A549 (cell line): ENCODE measurements at regions not wholly inside any gene's neighbourhood (a gene's known extent, or its start where the extent isn't known, plus 50 kb on each side); places are given as distances from the start of the nearest gene placed in this dataset.

Source experiments
- ATOH8 ChIP-seq: fragments of 250-450 bp; sonication (Bioruptor Pico); IDR thresholded peaks from 2 replicates; pipeline ENCODE4 v1.5.0; 2020; ENCODE audit warnings: low read depth, mild to moderate bottlenecking, moderate library complexity
- CHD4 ChIP-seq: fragments of 200-600 bp; sonication (generic); IDR thresholded peaks from 2 replicates; pipeline ENCODE4 v1.6.1; 2016; ENCODE audit warnings: antibody characterized with exemption, mild to moderate bottlenecking, borderline replicate concordance
- CTCF ChIP-seq: fragments of >200 bp; sonication (Bioruptor Twin); formaldehyde crosslinking; IDR thresholded peaks from 3 replicates; pipeline ENCODE4 v1.5.1; 2016
- ELK1 ChIP-seq: fragments of 150-350 bp; IDR thresholded peaks from 2 replicates; pipeline ENCODE4 v1.6.1; 2014; ENCODE audit warnings: low read depth, mild to moderate bottlenecking, low read length
- JUN ChIP-seq, 2 experiments: fragments of >200 bp; sonication (Bioruptor Twin); formaldehyde crosslinking; IDR thresholded peaks; 2 replicates in 1 of 2; 3 replicates in 1 of 2; pipeline ENCODE4 v1.6.1; 2016 to 2017
- MYC ChIP-seq: IDR thresholded peaks from 2 replicates; pipeline ENCODE4 v1.6.1; 2012; ENCODE audit warnings: mild to moderate bottlenecking, inconsistent platforms, low read length, improper control_type of control experiment, borderline replicate concordance
- POLR2A ChIP-seq: IDR thresholded peaks from 2 replicates; pipeline ENCODE4 v1.6.1; 2012; ENCODE audit warnings: mild to moderate bottlenecking, low read length
- SMC3 ChIP-seq: fragments of >200 bp; sonication (Bioruptor Twin); formaldehyde crosslinking; IDR thresholded peaks from 3 replicates; pipeline ENCODE4 v1.6.1; 2018; ENCODE audit warnings: inconsistent platforms
- ZC3H11A ChIP-seq: fragments of 450-650 bp; IDR thresholded peaks from 2 replicates; pipeline ENCODE4 v1.6.1; 2014; ENCODE audit warnings: antibody characterized with exemption, mild to moderate bottlenecking

- no peak for TF ChIP-seq CTCF
- no peak for TF ChIP-seq ELK1
- no peak for TF ChIP-seq ZC3H11A
- no peak for TF ChIP-seq SMC3
- no peak for TF ChIP-seq MYC
- no peak for TF ChIP-seq ATOH8 (CRISPR knock-in tag)
- no peak for TF ChIP-seq POLR2A
- no peak for TF ChIP-seq JUN (IDR thresholded peaks at IDR 0.05)
- no peak for TF ChIP-seq CHD4
Observed at GRCh38 chr1:58898739-58899586, 115.1 kb upstream of the JUN start.
